ENCODE measurements at regions not wholly inside any gene's neighbourhood (a gene's known extent, or its start where the extent isn't known, plus 50 kb on each side); places are given as distances from the start of the nearest gene placed in this dataset.

- no peak for TF ChIP-seq CTCF (IDR thresholded peaks at IDR 0.05; ENCODE audit: poor library complexity)
- TF ChIP-seq EZH2 (IDR thresholded peaks at IDR 0.05; ENCODE audit: borderline replicate concordance) = no peak
Measured at GRCh38 chr19:30942636-30943035, 406.6 kb downstream of the TSHZ3 start.

All from hepatocyte (in vitro differentiated cells).